Retinal pigment epithelial cell (primary cell): ENCODE measurements at regions not wholly inside any gene's neighbourhood (a gene's known extent, or its start where the extent isn't known, plus 50 kb on each side); places are given as distances from the start of the nearest gene placed in this dataset.
"Not testable (repeated sequence)": the region's sequence is repeated elsewhere in the genome, so short reads cannot be mapped to it uniquely, and the experiment has no call there.

Experiments used
- DNase-seq: peaks from one replicate; pipeline ENCODE4 v3.0.0-alpha.2; 2010; ENCODE audit warnings: low read depth
- H3K4me3 ChIP-seq: 2 replicates; pipeline ENCODE4 v1.5.1; 2011; ENCODE audit warnings: mild to moderate bottlenecking, low read length, control low read depth, moderate library complexity
- TF ChIP-seq, protein P1 (sequence below): conservative IDR thresholded peaks from 2 replicates; pipeline ENCODE4 v1.5.1; 2011; ENCODE audit warnings: low read depth, low read length, control low read depth, inconsistent platforms

DNA sequence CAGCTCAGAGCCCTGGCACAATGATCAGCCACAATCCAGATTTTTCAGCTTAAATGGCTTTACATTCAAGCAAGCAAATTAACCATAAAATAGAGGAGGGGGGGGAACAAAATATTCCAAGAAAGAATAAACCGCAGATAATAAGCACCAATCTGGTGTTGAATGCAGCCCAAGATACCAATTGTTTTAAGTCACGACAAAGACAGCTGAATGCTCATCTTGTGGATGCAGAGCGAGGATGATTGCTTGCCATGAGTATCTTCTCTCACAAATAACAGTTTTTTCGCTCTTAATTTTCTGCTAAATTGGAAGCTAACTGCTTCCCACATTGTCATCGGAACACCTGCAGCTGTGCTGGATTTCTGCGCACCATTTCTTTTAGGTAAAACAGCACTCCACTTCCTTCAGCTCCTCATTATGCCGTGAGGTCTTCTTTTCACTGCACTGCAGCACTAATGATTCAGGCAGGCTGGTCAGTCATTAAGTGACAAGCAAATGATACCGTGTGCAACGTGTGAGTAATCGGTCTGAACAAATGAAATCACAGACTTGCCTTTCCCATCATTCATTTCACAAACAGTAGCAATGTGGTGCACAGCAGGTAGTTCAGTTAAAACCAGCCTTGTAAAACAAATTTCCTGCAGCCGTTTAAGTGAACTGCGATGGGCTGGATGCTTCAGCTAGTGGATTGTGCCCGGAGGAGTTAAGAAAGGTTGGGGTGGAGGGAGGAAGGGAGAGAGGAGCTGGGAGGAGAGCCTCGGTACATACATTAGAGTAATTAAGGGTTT lies 106.4 kb upstream of the CDCA7L start:
- H3K4me3 ChIP-seq, result no peak overlapping the region
- TF ChIP-seq, protein P1, sequence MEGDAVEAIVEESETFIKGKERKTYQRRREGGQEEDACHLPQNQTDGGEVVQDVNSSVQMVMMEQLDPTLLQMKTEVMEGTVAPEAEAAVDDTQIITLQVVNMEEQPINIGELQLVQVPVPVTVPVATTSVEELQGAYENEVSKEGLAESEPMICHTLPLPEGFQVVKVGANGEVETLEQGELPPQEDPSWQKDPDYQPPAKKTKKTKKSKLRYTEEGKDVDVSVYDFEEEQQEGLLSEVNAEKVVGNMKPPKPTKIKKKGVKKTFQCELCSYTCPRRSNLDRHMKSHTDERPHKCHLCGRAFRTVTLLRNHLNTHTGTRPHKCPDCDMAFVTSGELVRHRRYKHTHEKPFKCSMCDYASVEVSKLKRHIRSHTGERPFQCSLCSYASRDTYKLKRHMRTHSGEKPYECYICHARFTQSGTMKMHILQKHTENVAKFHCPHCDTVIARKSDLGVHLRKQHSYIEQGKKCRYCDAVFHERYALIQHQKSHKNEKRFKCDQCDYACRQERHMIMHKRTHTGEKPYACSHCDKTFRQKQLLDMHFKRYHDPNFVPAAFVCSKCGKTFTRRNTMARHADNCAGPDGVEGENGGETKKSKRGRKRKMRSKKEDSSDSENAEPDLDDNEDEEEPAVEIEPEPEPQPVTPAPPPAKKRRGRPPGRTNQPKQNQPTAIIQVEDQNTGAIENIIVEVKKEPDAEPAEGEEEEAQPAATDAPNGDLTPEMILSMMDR, result no peak
- no peak for DNase-seq

GRCh38 chr7:22049766-22050500 lies 104.2 kb upstream of the CDCA7L start:
- H3K4me3 ChIP-seq, result no peak overlapping the region
- DNase-seq, result no peak
- TF ChIP-seq, protein P1, result no peak

- no peak overlapping the region for H3K4me3 ChIP-seq
- DNase-seq, result no peak
- TF ChIP-seq, protein P1, result no peak
Observed at GRCh38 chr7:22043367-22043766, 97.7 kb upstream of the CDCA7L start.

DNA sequence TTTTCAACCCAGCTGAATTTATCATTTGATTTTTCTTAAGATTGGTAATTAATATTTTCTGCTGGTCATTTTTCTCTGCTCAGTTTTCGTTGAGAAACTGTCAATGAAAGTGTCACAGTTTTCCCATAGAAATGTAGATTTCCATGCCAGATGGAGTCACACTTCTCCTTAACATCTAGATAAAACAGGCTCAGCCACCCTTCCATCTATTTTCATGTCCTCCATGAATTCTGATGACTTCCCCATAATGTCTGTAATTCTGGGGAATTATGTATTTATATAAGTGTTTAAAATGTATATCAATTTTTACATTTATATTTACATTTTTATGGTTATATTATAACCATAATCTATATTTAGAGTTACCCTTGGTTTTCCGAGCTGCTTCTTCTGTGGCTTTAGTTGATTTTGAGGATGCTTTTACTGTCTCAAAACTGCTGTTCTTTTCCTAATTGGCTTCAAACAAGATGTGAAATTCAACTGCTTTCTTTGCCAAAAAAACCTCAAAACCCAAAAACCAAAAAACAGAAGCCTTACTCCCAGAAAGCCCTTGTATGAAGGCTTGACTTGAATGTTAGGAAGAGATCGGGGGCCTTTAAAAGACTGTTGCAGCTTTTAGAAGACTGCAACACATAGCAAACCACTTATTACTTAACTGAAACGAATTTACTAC lies 95.4 kb upstream of the CDCA7L start:
- no peak for DNase-seq
- TF ChIP-seq, protein P1, result no peak
- no peak overlapping the region for H3K4me3 ChIP-seq

DNA sequence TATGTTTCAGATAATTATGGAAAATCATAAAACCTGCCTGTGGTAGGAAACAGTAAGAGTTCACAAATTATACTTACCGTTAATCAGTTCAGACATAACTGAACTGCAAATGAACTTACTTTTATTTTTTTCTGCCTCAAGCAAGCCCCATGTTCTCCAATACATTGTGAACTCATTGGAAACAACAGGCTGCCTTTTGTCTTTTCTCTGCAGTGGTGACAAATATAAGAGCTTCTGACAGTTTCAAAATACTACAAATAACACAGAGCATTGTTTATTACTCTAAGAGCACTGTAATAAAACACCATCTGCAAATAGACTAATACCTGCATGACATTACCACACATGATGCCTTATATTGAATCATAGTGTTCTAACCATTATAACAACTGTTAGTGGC lies 94.0 kb upstream of the CDCA7L start:
- no peak for DNase-seq
- H3K4me3 ChIP-seq, result no peak overlapping the region
- TF ChIP-seq, protein P1, result no peak

GRCh38 chr7:22032356-22032755 lies 86.7 kb upstream of the CDCA7L start:
- not testable (repeated sequence) for DNase-seq, H3K4me3 ChIP-seq

GRCh38 chr7:22028656-22029055 lies 83.0 kb upstream of the CDCA7L start:
- not testable (repeated sequence) for H3K4me3 ChIP-seq, DNase-seq
